Stimulated activated CD4-positive, alpha-beta T cell treated with anti-CD3 and anti-CD28 coated beads, Interleukin-12 subunit alpha, Interleukin-12 subunit beta, amount 100 ng/mL, for 48 hours (primary cell): ENCODE measurements at regions not wholly inside any gene's neighbourhood (a gene's known extent, or its start where the extent isn't known, plus 50 kb on each side); places are given as distances from the start of the nearest gene placed in this dataset.
A peak's percentile ranks its signal among the peaks of the same experiment; 100 is the strongest.
"Not testable (repeated sequence)": the region's sequence is repeated elsewhere in the genome, so short reads cannot be mapped to it uniquely, and the experiment has no call there.

Source experiments
- DNase-seq, 3 donors: peaks; one replicate each; pipeline ENCODE4 v3.0.0-alpha.2; 2020; ENCODE audit warnings: low read depth in 2 of 3, low spot score in 1 of 3

GRCh38 chr9:135402048-135402738, 77.4 kb upstream of the PPP1R26 start:
- no peak for DNase-seq

GRCh38 chr9:135402739-135403695, 76.6 kb upstream of the PPP1R26 start:
- DNase-seq: no peak

GRCh38 chr9:135403733-135404450, 75.7 kb upstream of the PPP1R26 start:
- DNase-seq: no peak

GRCh38 chr9:135404451-135405144, 75.0 kb upstream of the PPP1R26 start:
- no peak for DNase-seq

- DNase-seq: not testable (repeated sequence)
Measured at GRCh38 chr9:135405145-135405464, 74.5 kb upstream of the PPP1R26 start.

GRCh38 chr9:135408476-135409254, 70.9 kb upstream of the PPP1R26 start:
- no peak for DNase-seq

- no peak for DNase-seq
Measured at GRCh38 chr9:135409286-135410200, 70.0 kb upstream of the PPP1R26 start.

GRCh38 chr9:135410421-135410820, 69.2 kb upstream of the PPP1R26 start:
- DNase-seq: no peak

GRCh38 chr9:135410831-135411473, 68.6 kb upstream of the PPP1R26 start:
- no peak for DNase-seq

- not testable (repeated sequence) for DNase-seq
Measured at GRCh38 chr9:135411605-135412004, 68.0 kb upstream of the PPP1R26 start.

GRCh38 chr9:135412315-135413085, 67.1 kb upstream of the PPP1R26 start:
- peak; percentile 52 to 65 (median 64) for DNase-seq

GRCh38 chr9:135413086-135413375, 66.6 kb upstream of the PPP1R26 start:
- DNase-seq: no peak

GRCh38 chr9:135413461-135413860, 66.1 kb upstream of the PPP1R26 start:
- no peak for DNase-seq

- DNase-seq: no peak
Measured at GRCh38 chr9:135414293-135414692, 65.3 kb upstream of the PPP1R26 start.

GRCh38 chr9:135415586-135415985, 64.0 kb upstream of the PPP1R26 start:
- no peak for DNase-seq

GRCh38 chr9:135416664-135417290, 62.8 kb upstream of the PPP1R26 start:
- DNase-seq: no peak

GRCh38 chr9:135418161-135418560, 61.4 kb upstream of the PPP1R26 start:
- no peak for DNase-seq

GRCh38 chr9:135419106-135419505, 60.5 kb upstream of the PPP1R26 start:
- no peak for DNase-seq
